ENCODE measurements at regions not wholly inside any gene's neighbourhood (a gene's known extent, or its start where the extent isn't known, plus 50 kb on each side); places are given as distances from the start of the nearest gene placed in this dataset.

DNA sequence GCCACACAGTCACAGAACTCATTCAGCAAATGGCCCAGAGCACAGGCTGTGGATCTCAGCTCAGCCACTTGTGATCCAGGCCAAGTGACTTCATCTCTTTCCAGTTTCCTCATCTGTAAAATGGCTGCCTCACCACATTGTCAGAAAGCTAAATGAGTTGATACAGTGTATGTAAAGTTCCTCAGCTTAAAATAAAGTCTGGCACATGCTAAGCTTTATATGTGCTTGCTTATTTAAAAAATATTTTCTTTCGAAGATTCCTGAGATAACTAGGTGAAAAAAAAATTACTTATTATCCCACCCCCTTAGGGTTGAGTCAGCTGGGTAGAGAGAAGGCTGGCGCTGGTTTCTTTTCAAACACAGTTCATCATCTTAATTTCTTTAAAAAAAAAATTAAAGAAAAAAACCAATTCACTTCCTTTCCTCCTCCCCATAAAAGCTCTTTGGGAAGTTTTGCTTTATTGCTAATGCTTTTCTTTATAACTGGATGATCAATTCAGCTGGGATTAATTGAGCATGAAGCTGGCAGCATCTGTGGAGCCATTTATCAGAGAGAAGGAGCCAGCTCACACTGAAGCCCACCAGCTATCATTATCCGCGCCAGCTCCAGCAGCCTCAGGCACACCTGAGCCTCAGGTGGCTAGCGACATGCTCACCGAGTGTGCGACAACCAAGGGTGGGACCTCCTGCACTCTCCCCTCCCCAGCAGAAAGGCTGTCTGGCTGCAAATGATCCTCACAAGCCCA, 354.9 kb downstream of the FOXO1 start:
- no peak for TF ChIP-seq CTCF (IDR thresholded peaks at IDR 0.05; ENCODE audit: insufficient read depth, low read length, poor library complexity, severe bottlenecking)
- no peak for TF ChIP-seq EZH2phosphoT487 (conservative IDR thresholded peaks at IDR 0.05; ENCODE audit: low read length)

All from SU-DHL-6 (cell line).